NCI-H446 (cell line): ENCODE measurements at regions not wholly inside any gene's neighbourhood (a gene's known extent, or its start where the extent isn't known, plus 50 kb on each side); places are given as distances from the start of the nearest gene placed in this dataset.

Experiments
- DNase-seq, 2 experiments: peaks; one replicate each; lab custom pipeline; 2025; lab: John Stamatoyannopoulos, UW

GRCh38 chr7:22962775-22963350 lies 51.1 kb downstream of the HYCC1 start:
- no peak for DNase-seq

DNA sequence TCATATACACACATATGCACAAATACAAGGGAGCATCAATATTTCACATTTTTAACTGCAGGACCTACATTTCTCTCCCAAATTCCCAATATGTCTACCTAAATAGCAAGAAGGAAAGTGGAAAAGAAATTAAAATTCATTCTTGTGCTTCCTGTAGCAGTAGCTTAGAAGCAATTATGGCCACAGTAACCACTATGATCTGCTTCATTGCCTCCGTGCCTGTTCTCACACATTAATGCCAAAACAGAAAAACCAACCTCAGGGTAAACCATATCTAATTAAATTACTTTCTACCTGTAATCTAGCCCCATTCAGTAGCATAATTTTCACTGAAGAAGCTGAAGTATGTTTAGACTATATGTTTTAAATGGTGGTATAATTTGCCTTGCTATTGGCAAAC lies 55.2 kb downstream of the HYCC1 start:
- DNase-seq, result no peak

GRCh38 chr7:22954251-22954650 lies 59.7 kb downstream of the HYCC1 start:
- no peak for DNase-seq

GRCh38 chr7:22952306-22953015 lies 61.5 kb downstream of the HYCC1 start:
- no peak for DNase-seq

DNA sequence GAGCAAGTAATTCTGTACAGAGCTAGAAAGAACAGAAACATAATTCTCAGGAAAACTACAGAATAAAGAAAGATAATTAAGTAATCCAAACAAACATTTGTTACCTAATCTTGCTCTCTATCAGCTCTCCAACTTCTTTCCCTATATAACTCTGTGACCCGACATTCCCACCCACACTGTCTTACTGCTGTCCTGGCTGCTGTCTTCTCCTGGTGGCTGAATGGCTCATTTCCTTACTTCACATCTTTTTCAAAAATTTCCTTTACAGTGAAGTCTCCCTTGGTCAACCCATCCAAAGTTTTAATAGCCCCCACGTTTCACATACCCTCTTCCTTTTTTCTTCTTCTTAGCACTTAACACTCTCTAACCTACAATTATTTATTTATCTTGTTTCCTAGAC lies 64.0 kb downstream of the HYCC1 start:
- DNase-seq, result no peak

- no peak for DNase-seq
Observed at GRCh38 chr7:22949221-22949620, 64.7 kb downstream of the HYCC1 start.

- DNase-seq, result no peak
Observed at GRCh38 chr7:22948770-22949169, 65.2 kb downstream of the HYCC1 start.

- DNase-seq, result no peak
Observed at GRCh38 chr7:22945584-22945983, 68.3 kb downstream of the HYCC1 start.

- no peak for DNase-seq
Observed at GRCh38 chr7:22944510-22944909, 69.4 kb downstream of the HYCC1 start.

GRCh38 chr7:22944022-22944421 lies 69.9 kb downstream of the HYCC1 start:
- no peak for DNase-seq

GRCh38 chr7:22942191-22942590 lies 71.7 kb downstream of the HYCC1 start:
- no peak for DNase-seq

- no peak for DNase-seq
Observed at GRCh38 chr7:22939842-22940241, 74.1 kb downstream of the HYCC1 start.

DNA sequence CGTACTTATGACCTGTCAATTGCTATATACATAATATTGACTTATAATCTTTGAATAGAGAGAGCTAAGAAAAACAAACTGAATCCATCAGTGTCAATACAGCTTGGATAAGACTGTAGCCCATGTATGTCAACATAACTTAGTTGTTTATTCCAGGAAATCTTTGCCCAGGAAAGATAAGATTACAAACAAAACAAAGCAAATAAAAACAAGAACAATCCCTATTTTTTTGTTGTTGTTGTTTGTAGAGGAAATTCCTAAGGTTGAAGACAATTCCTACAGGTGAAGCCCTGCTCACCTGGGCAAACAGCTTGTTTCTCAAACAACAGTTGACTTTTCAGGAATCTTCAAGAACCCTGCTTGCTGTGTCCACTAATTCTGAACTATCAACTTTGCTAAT lies 76.0 kb downstream of the HYCC1 start:
- no peak for DNase-seq

GRCh38 chr7:22936246-22936645 lies 77.7 kb downstream of the HYCC1 start:
- DNase-seq, result no peak

GRCh38 chr7:22935269-22935668 lies 78.7 kb downstream of the HYCC1 start:
- no peak for DNase-seq

DNA sequence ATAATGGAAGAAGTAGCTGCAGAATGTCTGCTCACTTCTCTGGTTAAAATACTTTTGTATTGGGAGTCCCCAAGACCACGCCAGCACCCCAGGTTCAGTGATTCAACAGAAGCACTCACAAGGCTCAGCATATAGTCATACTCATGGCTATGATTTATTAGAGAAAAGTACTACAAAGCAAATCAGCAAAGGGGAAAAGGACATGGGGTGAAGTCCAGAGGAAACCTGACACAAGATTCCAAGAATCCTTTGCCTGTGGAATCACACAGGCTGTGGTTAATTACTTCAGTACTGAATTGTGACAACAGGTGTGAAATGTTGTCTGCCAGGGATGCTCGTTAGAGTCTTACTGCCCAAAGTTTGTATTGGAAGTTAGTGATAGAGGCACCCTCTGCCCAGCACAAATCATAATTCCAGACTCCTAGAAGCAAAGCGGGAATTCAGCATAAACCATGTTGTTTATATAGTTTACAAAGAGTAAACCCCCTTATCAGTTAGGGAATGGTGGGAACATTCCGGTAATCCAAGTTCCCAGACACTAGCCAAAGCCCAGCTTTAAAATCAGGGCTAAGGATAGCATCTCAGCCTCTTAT lies 79.4 kb downstream of the HYCC1 start:
- DNase-seq, result no peak

- no peak for DNase-seq
Observed at GRCh38 chr7:22934023-22934422, 79.9 kb downstream of the HYCC1 start.

DNA sequence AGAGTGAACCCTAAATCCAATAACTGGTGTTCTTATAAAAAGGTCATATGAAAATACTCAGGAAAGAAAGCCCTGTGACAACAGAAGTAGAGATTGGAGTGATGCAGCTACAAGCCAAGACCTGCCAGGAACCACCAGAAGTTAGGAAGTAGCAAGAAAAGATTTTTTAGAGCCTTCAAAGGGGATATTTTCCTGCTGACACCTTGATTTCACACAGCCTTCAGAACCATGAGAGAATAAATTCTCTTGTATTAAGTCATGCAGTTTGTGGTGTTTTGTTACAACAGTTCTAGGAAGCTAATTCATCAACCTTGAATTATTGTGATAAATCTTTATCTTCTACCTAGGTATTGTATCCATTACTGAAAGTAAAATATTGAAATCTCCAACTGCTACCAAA lies 81.0 kb downstream of the HYCC1 start:
- DNase-seq, result no peak

DNA sequence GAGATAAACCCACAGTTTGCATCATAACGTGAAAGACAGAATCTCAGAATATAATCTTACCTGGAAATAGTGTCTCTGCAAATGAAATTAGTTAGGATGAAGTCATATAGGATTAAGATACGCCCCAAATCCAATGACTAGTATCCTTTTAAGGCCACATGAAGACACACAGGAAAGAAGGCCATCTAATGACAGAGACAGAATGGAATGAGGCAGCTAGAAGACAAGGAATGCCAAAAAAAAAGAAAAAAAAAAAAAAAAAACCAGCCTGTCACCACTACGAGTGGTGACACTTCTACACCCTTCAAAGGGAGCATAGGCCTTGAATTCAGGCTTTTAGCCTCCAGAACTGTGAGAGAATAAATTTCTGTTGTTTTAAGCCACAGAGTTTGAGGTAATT lies 82.9 kb downstream of the HYCC1 start:
- DNase-seq, result no peak

DNA sequence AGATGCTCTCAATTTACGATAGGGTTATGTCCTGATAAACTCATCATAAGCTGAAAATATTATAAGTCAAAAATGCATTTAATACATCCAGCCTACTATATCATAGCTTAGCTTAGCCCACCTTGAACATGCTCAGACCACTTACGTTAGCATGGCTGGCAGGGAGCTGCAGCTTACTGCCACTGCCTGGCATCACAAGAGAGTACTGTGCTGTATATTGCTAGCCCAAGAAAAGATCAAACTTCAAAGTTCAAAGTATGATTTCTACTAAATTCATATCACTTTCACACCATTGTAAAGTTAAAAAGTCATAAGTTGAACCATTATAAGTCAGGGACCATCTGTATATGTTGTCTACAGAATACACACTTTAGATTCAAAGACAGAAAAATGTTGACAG lies 91.6 kb downstream of the HYCC1 start:
- DNase-seq, result no peak

- DNase-seq, result no peak
Observed at GRCh38 chr7:22921386-22922086, 92.4 kb downstream of the HYCC1 start.

- DNase-seq, result peak; percentile 3 to 34
Observed at GRCh38 chr7:22920672-22921071, 93.3 kb downstream of the HYCC1 start.

DNA sequence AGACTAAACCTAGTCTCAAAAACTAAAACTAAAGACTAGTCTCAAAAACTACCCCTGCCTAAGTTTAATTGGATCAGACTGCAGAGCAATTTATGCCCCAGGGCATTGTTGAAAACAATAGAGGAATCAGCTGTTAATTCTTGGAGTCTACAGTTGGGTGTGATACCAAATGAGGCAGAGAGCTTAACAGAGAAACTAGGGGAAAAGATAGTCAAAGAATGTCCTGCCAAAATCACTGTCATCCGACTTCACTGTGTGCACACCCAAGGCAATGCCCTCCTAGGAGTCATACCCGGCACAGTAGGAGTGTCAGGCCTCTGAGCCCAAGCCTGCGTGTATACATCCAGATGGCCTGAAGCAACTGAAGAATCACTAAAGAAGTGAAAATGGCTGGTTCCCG lies 90.5 kb upstream of the TOMM7 start:
- no peak for DNase-seq
